ENCODE measurements at regions not wholly inside any gene's neighbourhood (a gene's known extent, or its start where the extent isn't known, plus 50 kb on each side); places are given as distances from the start of the nearest gene placed in this dataset.

DNA sequence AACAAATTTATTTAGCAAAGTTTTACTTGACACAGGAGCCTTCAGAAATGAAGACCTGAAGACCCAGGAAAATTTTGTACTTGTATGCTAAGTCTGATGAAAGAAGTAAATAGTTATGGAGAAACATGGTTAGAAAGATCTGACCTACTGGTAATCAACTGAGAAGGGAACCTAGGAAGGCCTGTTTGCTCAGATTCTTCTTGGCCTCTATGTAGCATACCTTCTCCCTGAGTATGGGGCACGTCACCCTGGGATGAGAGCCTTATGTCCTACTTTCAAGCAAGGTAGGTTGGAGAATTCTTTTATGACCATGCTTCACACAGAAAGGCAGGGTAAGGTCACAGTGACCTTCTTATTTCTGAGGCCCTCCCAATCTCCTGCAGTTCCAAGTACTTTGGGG is 178.6 kb upstream of the CREB1 start:
- DNase-seq (ENCODE audit: low read depth) = no peak
- TF ChIP-seq CTCF (conservative IDR thresholded peaks at IDR 0.05; ENCODE audit: low read depth, low read length) = no peak
- no peak overlapping the region for H3K4me3 ChIP-seq (ENCODE audit: low read depth, low read length)

GRCh38 chr2:207352978-207353671 is 176.6 kb upstream of the CREB1 start:
- no peak overlapping the region for H3K4me3 ChIP-seq (ENCODE audit: low read depth, low read length)
- no peak for DNase-seq (ENCODE audit: low read depth)
- peak; percentile 16 for TF ChIP-seq CTCF (conservative IDR thresholded peaks at IDR 0.05; ENCODE audit: low read depth, low read length)

GRCh38 chr2:207353836-207354235 is 175.9 kb upstream of the CREB1 start:
- no peak overlapping the region for H3K4me3 ChIP-seq (ENCODE audit: low read depth, low read length)
- no peak for DNase-seq (ENCODE audit: low read depth)
- TF ChIP-seq CTCF (conservative IDR thresholded peaks at IDR 0.05; ENCODE audit: low read depth, low read length) = no peak

GRCh38 chr2:207354462-207354861 is 175.3 kb upstream of the CREB1 start:
- no peak for TF ChIP-seq CTCF (conservative IDR thresholded peaks at IDR 0.05; ENCODE audit: low read depth, low read length)
- DNase-seq (ENCODE audit: low read depth) = no peak
- H3K4me3 ChIP-seq (ENCODE audit: low read depth, low read length) = no peak overlapping the region

DNA sequence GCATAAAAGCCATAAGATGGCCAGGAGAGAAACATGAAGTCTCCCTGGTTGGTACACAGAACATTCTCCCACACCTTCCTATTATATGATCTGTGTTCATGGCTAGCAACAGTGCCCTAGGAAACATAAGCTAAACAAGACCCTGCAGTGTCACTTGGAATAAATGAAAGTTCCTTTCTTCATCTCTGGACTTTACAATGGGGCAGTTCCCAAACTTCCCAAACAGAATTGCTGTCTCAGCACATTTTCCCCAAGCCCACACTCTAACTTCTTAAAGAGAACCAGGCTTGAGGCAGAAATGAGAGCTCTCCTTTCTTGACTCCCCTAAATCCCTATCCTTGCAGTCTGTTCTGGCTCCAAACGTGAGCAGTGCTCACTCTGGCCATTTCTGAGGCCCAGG is 173.2 kb upstream of the CREB1 start:
- no peak for TF ChIP-seq CTCF (conservative IDR thresholded peaks at IDR 0.05; ENCODE audit: low read depth, low read length)
- DNase-seq (ENCODE audit: low read depth) = no peak
- H3K4me3 ChIP-seq (ENCODE audit: low read depth, low read length) = no peak overlapping the region

DNA sequence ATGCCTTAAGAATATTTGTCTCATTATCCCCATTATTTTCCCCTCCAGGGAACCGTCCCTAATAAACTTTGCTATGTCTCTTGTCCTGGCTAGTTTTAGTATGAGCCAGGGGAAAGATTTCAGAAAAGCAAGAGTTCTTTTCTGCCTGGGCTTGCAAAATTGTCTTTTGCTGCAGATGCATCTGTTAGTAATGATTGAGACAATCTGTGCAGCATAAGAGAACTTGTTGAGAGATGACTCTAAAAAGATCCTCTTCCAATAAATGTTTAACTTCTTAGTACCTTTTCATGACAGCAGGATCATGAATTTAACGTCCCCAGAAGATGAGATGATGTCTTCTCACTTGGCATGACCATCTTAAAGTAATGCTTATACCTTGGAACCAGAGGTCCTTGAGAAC is 172.5 kb upstream of the CREB1 start:
- TF ChIP-seq CTCF (conservative IDR thresholded peaks at IDR 0.05; ENCODE audit: low read depth, low read length) = no peak
- no peak for DNase-seq (ENCODE audit: low read depth)

DNA sequence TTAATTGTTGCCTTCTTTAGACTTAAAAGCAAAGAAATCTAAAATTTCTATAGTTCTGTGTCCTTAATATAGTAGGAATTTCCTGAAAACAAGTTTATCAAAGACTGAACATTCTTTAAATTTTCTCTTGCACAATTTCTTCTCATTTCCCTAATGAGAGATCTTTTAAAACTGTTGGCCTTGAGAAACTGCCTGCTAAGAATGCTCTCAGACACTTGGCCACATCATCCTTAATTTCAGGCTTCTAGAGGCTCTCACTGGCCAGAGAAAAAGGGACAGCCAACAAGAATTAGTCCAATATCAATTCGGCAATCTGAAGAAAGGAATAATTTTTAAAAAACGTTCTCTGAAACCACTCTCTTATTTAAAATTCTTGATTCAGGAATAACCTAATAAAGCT is 167.0 kb upstream of the CREB1 start:
- DNase-seq (ENCODE audit: low read depth) = no peak
- no peak for TF ChIP-seq CTCF (conservative IDR thresholded peaks at IDR 0.05; ENCODE audit: low read depth, low read length)
- no peak overlapping the region for H3K4me3 ChIP-seq (ENCODE audit: low read depth, low read length)

More for the DNA sequence above, 172.5 kb upstream of the CREB1 start:
- no peak overlapping the region for H3K4me3 ChIP-seq (ENCODE audit: low read depth, low read length)
